Endothelial cell of umbilical vein (primary cell): ENCODE measurements at regions not wholly inside any gene's neighbourhood (a gene's known extent, or its start where the extent isn't known, plus 50 kb on each side); places are given as distances from the start of the nearest gene placed in this dataset.

Experiments used
- BruUV-seq: library from RNA; stranded (reverse); fragments of 400-500 nt; replicated peaks from 2 replicates; lab custom pipeline; 2021; lab: Mats Ljungman, UMichigan
- CTCF ChIA-PET: fragments of 300-600, 350-600 bp; sonication (Branson Sonifier 250); formaldehyde crosslinking; loops from one replicate; lab custom pipeline; 2021; ENCODE audit warnings: antibody characterized with exemption, inconsistent platforms; lab: Charles Lee
- POLR2A ChIA-PET: fragments of 300-600, 350-600 bp; sonication (Branson Sonifier 250); formaldehyde crosslinking; loops from one replicate; lab custom pipeline; 2021; ENCODE audit warnings: antibody characterized with exemption, inconsistent platforms; lab: Charles Lee
- DNase-seq: peaks from one replicate; pipeline ENCODE4 v3.0.0-alpha.2; 2011; ENCODE audit warnings: low read depth, low spot score
- FAIRE-seq: peaks from 2 replicates; lab custom pipeline; 2011; peaks lifted over from hg19 to GRCh38; lab: Jason Lieb, UNC
- H2AFZ ChIP-seq: 2 replicates; pipeline ENCODE4 v1.6.0; 2012; ENCODE audit warnings: low read depth, low read length, control low read depth, inconsistent platforms
- H3K27ac ChIP-seq: 2 replicates; pipeline ENCODE4 v1.5.1; 2011; ENCODE audit warnings: low read depth, mild to moderate bottlenecking, control low read depth, low read length, moderate library complexity; ENCODE audit not compliant: insufficient read depth
- H3K27me3 ChIP-seq, 2 experiments: 2 replicates each; pipeline versions ENCODE4 v1.6.0 to v1.6.1; 2011; ENCODE audit warnings: low read length in 2 of 2, mixed read lengths in 1 of 2; ENCODE audit not compliant: control insufficient read depth in 2 of 2, insufficient read depth in 2 of 2
- H3K36me3 ChIP-seq, 2 experiments: 2 replicates in 1 of 2; 3 replicates in 1 of 2; pipeline ENCODE4 v1.5.1; 2011; ENCODE audit warnings: low read length in 2 of 2, mild to moderate bottlenecking in 1 of 2, moderate library complexity in 1 of 2; ENCODE audit not compliant: control insufficient read depth in 2 of 2, insufficient read depth in 2 of 2; ENCODE audit errors: extremely low read depth in 1 of 2
- H3K4me1 ChIP-seq: 3 replicates; pipeline ENCODE4 v1.5.1; 2011; ENCODE audit warnings: mild to moderate bottlenecking, low read length; ENCODE audit not compliant: control insufficient read depth, insufficient read depth; ENCODE audit errors: extremely low read depth
- H3K4me2 ChIP-seq: 2 replicates; pipeline ENCODE4 v1.6.1; 2011; ENCODE audit warnings: low read length, control low read depth, mixed read lengths; ENCODE audit not compliant: insufficient read depth
- H3K4me3 ChIP-seq, 3 experiments: fragments of 200-600 bp in 1 of 3; sonication (generic), shearing (Covaris generic) in 1 of 3; replicated peaks in 1 of 3; 2 replicates each; pipeline ENCODE4 v1.5.1; 2011 to 2016; ENCODE audit warnings: control low read depth in 3 of 3, low read length in 3 of 3, mild to moderate bottlenecking in 2 of 3, inconsistent platforms in 1 of 3, low read depth in 1 of 3, moderate library complexity in 1 of 3; ENCODE audit not compliant: insufficient read depth in 1 of 3
- H3K79me2 ChIP-seq: 2 replicates; pipeline ENCODE4 v1.6.0; 2012; ENCODE audit warnings: low read length, inconsistent platforms; ENCODE audit not compliant: control insufficient read depth, insufficient read depth
- H3K9ac ChIP-seq: replicated peaks from 2 replicates; pipeline ENCODE3; 2011; ENCODE audit warnings: low read length, control low read depth; ENCODE audit not compliant: insufficient read depth; ENCODE audit errors: extremely low read depth
- H3K9me1 ChIP-seq: replicated peaks from 3 replicates; pipeline ENCODE4 v1.6.0; 2011; ENCODE audit warnings: mild to moderate bottlenecking, low read length; ENCODE audit not compliant: control insufficient read depth, insufficient read depth; ENCODE audit errors: extremely low read depth
- H3K9me3 ChIP-seq: replicated peaks from 2 replicates; pipeline ENCODE4 v1.5.1; 2012; ENCODE audit warnings: low read length, inconsistent platforms; ENCODE audit not compliant: control insufficient read depth, insufficient read depth
- H4K20me1 ChIP-seq: replicated peaks from 2 replicates; pipeline ENCODE3; 2011; ENCODE audit warnings: mild to moderate bottlenecking, low read length; ENCODE audit not compliant: control insufficient read depth, insufficient read depth; ENCODE audit errors: extremely low read depth
- EZH2 ChIP-seq: IDR thresholded peaks from 2 replicates; pipeline ENCODE4 v1.6.1; 2012; ENCODE audit warnings: borderline replicate concordance, low read depth, mild to moderate bottlenecking, moderate library complexity, low read length, inconsistent platforms; ENCODE audit not compliant: severe bottlenecking
- FOS ChIP-seq: IDR thresholded peaks from 2 replicates; pipeline ENCODE4 v1.6.1; 2011; ENCODE audit warnings: mild to moderate bottlenecking, low read length, moderate library complexity, borderline replicate concordance; ENCODE audit not compliant: insufficient read depth
- GATA2 ChIP-seq: IDR thresholded peaks from 2 replicates; pipeline ENCODE4 v1.7.0; 2011; ENCODE audit warnings: low read depth, mild to moderate bottlenecking, moderate library complexity, mixed read lengths, low read length; ENCODE audit not compliant: insufficient read length, insufficient read depth
- JUN ChIP-seq: IDR thresholded peaks from 2 replicates; pipeline ENCODE4 v1.6.1; 2011; ENCODE audit warnings: borderline replicate concordance, low read depth; ENCODE audit not compliant: insufficient read length, insufficient read depth
- MYC ChIP-seq: IDR thresholded peaks from one replicate; pipeline ENCODE4 v1.6.1; 2011; ENCODE audit warnings: mild to moderate bottlenecking, low read depth, low read length
- POLR2A ChIP-seq: IDR thresholded peaks from 2 replicates; pipeline ENCODE4 v1.6.1; 2012; ENCODE audit warnings: low read depth, mild to moderate bottlenecking, control low read depth, low read length
- POLR2AphosphoS5 ChIP-seq: IDR thresholded peaks from 2 replicates; pipeline ENCODE4 v1.6.1; 2012; ENCODE audit warnings: low read depth, mild to moderate bottlenecking, control low read depth, low read length, moderate library complexity; ENCODE audit not compliant: insufficient read depth
- dilution Hi-C: fragments of 300-500 bp; cut with MboI; formaldehyde crosslinking; loops from one replicate; pipeline ENCODE4 v1.15.0; 2019; ENCODE audit warnings: low sequenced_read_pairs; ENCODE audit not compliant: extremely low pct_ligation_motif_present
- intact Hi-C: fragments of 100-400 bp; cut with micrococcal nuclease; formaldehyde crosslinking; loops from one replicate; pipeline ENCODE4 v1.10.0; 2022
- TF ChIP-seq, protein P1 (sequence below): IDR thresholded peaks from 2 replicates; pipeline ENCODE4 v1.6.1; 2011; ENCODE audit not compliant: insufficient read depth, insufficient read length
- TF ChIP-seq, protein P2 (sequence below), 2 donors: IDR thresholded peaks; 1 replicate in 1 of 2; 2 replicates in 1 of 2; pipeline ENCODE4 v1.5.1; 2011; ENCODE audit warnings: low read length in 2 of 2, mild to moderate bottlenecking in 2 of 2, moderate library complexity in 2 of 2, control low read depth in 1 of 2, inconsistent platforms in 1 of 2, low read depth in 1 of 2; ENCODE audit not compliant: insufficient read depth in 1 of 2; ENCODE audit errors: extremely low read depth in 1 of 2

DNA sequence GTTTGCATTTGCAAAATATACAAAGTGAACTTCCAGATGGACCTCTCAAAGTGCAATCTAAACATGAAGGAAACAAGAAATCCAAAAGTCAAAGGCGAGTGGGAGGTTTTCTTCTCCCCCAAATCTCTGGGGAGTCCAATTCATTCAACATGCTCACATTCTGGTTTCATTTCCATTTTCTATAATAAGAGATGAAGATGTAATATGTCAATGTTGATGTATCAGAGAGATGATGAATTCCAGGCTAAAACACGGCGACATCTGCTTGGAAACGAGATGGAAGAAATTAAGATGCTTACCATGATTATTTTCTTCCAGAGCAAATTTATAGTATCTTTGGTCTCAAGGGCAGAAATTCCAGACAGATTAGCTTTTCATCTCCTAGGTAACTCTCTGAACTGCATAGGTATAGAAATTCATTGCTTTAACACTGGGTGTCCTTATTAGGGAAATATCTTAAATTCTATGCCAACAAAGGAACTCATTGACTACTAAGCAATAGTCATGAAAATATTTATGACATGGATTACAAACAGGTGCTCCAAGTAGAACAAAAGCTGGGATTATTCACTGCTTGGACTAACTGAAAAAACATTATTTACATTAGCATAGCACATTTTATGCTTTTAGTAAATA is 287.9 kb downstream of the SEC61B start:
- Histone ChIP-seq H4K20me1 (no peaks in the 10 kb centered on the region), H3K79me2 (no peaks in the 10 kb centered on the region), H3K27me3 (no peaks in the 10 kb centered on the region), H3K36me3 (no peaks in the 10 kb centered on the region), H3K9me1 (no peaks in the 10 kb centered on the region), H3K9ac (no peak overlapping the region), H3K27ac (no peak overlapping the region), H3K9me3 (no peaks in the 10 kb centered on the region), H3K4me3 (no peak overlapping the region), H2AFZ (no peak overlapping the region), H3K4me2 (no peak overlapping the region), H3K4me1 (no peaks in the 10 kb centered on the region)
- no peak for FAIRE-seq
- intact Hi-C loops: no loop called here
- DNase-seq: no peak
- CTCF ChIA-PET: no interaction called here
- POLR2A ChIA-PET: no interaction called here
- no peak for TF ChIP-seq GATA2
- TF ChIP-seq POLR2AphosphoS5: no peak
- TF ChIP-seq JUN: no peak
- no peak for TF ChIP-seq EZH2
- TF ChIP-seq MYC: no peak
- TF ChIP-seq FOS: no peak
- TF ChIP-seq, protein P1, sequence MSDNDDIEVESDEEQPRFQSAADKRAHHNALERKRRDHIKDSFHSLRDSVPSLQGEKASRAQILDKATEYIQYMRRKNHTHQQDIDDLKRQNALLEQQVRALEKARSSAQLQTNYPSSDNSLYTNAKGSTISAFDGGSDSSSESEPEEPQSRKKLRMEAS: no peak
- TF ChIP-seq POLR2A: no peak
- TF ChIP-seq, protein P2, sequence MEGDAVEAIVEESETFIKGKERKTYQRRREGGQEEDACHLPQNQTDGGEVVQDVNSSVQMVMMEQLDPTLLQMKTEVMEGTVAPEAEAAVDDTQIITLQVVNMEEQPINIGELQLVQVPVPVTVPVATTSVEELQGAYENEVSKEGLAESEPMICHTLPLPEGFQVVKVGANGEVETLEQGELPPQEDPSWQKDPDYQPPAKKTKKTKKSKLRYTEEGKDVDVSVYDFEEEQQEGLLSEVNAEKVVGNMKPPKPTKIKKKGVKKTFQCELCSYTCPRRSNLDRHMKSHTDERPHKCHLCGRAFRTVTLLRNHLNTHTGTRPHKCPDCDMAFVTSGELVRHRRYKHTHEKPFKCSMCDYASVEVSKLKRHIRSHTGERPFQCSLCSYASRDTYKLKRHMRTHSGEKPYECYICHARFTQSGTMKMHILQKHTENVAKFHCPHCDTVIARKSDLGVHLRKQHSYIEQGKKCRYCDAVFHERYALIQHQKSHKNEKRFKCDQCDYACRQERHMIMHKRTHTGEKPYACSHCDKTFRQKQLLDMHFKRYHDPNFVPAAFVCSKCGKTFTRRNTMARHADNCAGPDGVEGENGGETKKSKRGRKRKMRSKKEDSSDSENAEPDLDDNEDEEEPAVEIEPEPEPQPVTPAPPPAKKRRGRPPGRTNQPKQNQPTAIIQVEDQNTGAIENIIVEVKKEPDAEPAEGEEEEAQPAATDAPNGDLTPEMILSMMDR (IDR thresholded peaks at IDR 0.05; ENCODE audit: extremely low read depth in 1 of 2, insufficient read depth in 1 of 2, low read depth in 1 of 2, low read length in 2 of 2): no peak
- no TSS peak for BruUV-seq
- dilution Hi-C loops: no loop called here
